Psoas muscle (tissue), 7 donors: ENCODE measurements at regions not wholly inside any gene's neighbourhood (a gene's known extent, or its start where the extent isn't known, plus 50 kb on each side); places are given as distances from the start of the nearest gene placed in this dataset.

Source experiments
- ATAC-seq, 4 donors: fragments of 200-7000 bp; cut with Tn5 transposase; one replicate each; pipeline ENCODE4 v1.9.1; 2020; ENCODE audit warnings: moderate library complexity in 3 of 4, mild to moderate bottlenecking in 2 of 4
- DNase-seq, 2 donors: peaks; one replicate each; pipeline ENCODE4 v3.0.0-alpha.2; 2020
- H3K27ac ChIP-seq: fragments of 200-600 bp; one replicate; pipeline ENCODE4 v1.8.0; 2022
- H3K27me3 ChIP-seq, 3 donors: fragments of 200-600 bp in 1 of 3; one replicate each; pipeline versions ENCODE4 v1.6.1 to v1.8.0; 2013 to 2022; ENCODE audit warnings: low read length in 2 of 3, mild to moderate bottlenecking in 2 of 3, moderate library complexity in 1 of 3; ENCODE audit not compliant: insufficient read depth in 3 of 3
- H3K36me3 ChIP-seq, 2 donors: fragments of 200-600 bp in 1 of 2; one replicate each; pipeline versions ENCODE4 v1.6.1 to v1.8.0; 2013 to 2022; ENCODE audit warnings: low read depth in 1 of 2, mild to moderate bottlenecking in 1 of 2, moderate library complexity in 1 of 2; ENCODE audit not compliant: insufficient read depth in 1 of 2
- H3K4me1 ChIP-seq: fragments of 200-600 bp; one replicate; pipeline ENCODE4 v1.8.0; 2022
- H3K4me3 ChIP-seq: fragments of 200-600 bp; one replicate; pipeline ENCODE4 v1.8.0; 2022; ENCODE audit warnings: mild to moderate bottlenecking
- H3K9me3 ChIP-seq: fragments of 200-600 bp; one replicate; pipeline ENCODE4 v1.8.0; 2022
- CTCF ChIP-seq: fragments of 200-600 bp; IDR thresholded peaks from one replicate; pipeline ENCODE4 v1.8.0; 2022; ENCODE audit warnings: antibody characterized with exemption
- WGBS, 3 donors: extraction: QIAGEN DNeasy Blood & Tissue Kit; methylation state at CpG; one replicate each; pipeline versions ENCODE4 v1.1.6 to v1.1.7; 2013; 5-methylcytosine and 5-hydroxymethylcytosine counted together
- intact Hi-C, 2 donors: fragments of 100-400 bp; cut with DNase I; formaldehyde crosslinking; loops; one replicate each; pipeline versions ENCODE4 v1.11.0 to v1.14.2; 2022
- donor health status: healthy with polysubstance abuse.
- donor health status: DM: no; HTN: no; CAD: no; lungs with moderate emphysema.
- donor health status: Bipolar disorder and iron deficiency.
- donor health status: healthy.
- donor health status: DM: yes; HTN: yes; CAD: no.
- donor health status: DM: no; HTN: no; CAD: no.
- donor health status: DM: yes; HTN: yes; CAD: no.

GRCh38 chr21:19792004-19792403, 1206.2 kb upstream of the NCAM2 start:
- TF ChIP-seq CTCF: no peak
- WGBS, 3 donors: 74 to 80% (median 77%) methylated on average over 4 of the region's 4 CpGs
- no peak for ATAC-seq

GRCh38 chr21:19807201-19807600, 1191.0 kb upstream of the NCAM2 start:
- Histone ChIP-seq H3K9me3 (no peaks in the 10 kb centered on the region), H3K4me1 (no peaks in the 10 kb centered on the region), H3K4me3 (no peak overlapping the region), H3K36me3 (no peaks in the 10 kb centered on the region), H3K27ac (no peak overlapping the region), H3K27me3 (no peaks in the 10 kb centered on the region)
- no peak for TF ChIP-seq CTCF
- DNase-seq (no peak), ATAC-seq (no peak)
- intact Hi-C loops: no loop called here
- 78 to 82% (median 79%) methylated on average over 1 of the region's 1 CpG for WGBS, 3 donors

More at GRCh38 chr21:19792004-19792403, 1206.2 kb upstream of the NCAM2 start:
- intact Hi-C loops: no loop called here
- no peaks in the 10 kb centered on the region for H3K27me3 ChIP-seq
- no peak overlapping the region for H3K27ac ChIP-seq
- no peak overlapping the region for H3K4me3 ChIP-seq
- no peak for DNase-seq
- H3K9me3 ChIP-seq: no peaks in the 10 kb centered on the region
- H3K4me1 ChIP-seq: no peaks in the 10 kb centered on the region
- H3K36me3 ChIP-seq: no peaks in the 10 kb centered on the region

- no peak for TF ChIP-seq CTCF
- Histone ChIP-seq H3K27ac (no peak overlapping the region), H3K36me3 (no peaks in the 10 kb centered on the region), H3K9me3 (no peaks in the 10 kb centered on the region), H3K27me3 (no peaks in the 10 kb centered on the region), H3K4me1 (no peaks in the 10 kb centered on the region), H3K4me3 (no peak overlapping the region)
- intact Hi-C loops: no loop called here
- ATAC-seq: no peak
- WGBS, 3 donors: 53 to 83% (median 72%) methylated on average over 5 of the region's 5 CpGs
- no peak for DNase-seq
These were observed 1187.4 kb upstream of the NCAM2 start for GRCh38 chr21:19810779-19811178.

- H3K36me3 ChIP-seq: no peaks in the 10 kb centered on the region
- H3K4me3 ChIP-seq: no peak overlapping the region
- ATAC-seq: no peak
- intact Hi-C loops: no loop called here
- no peaks in the 10 kb centered on the region for H3K4me1 ChIP-seq
- no peaks in the 10 kb centered on the region for H3K27me3 ChIP-seq
- no peaks in the 10 kb centered on the region for H3K9me3 ChIP-seq
- no peak overlapping the region for H3K27ac ChIP-seq
- 50 to 71% (median 65%) methylated on average over 2 of the region's 2 CpGs for WGBS, 3 donors
- TF ChIP-seq CTCF: no peak
- no peak for DNase-seq
These were observed 1167.8 kb upstream of the NCAM2 start for GRCh38 chr21:19830446-19830845.

GRCh38 chr21:19832551-19832950, 1165.7 kb upstream of the NCAM2 start:
- H3K36me3 ChIP-seq: no peaks in the 10 kb centered on the region
- H3K27me3 ChIP-seq: no peaks in the 10 kb centered on the region
- 87 to 93% (median 88%) methylated on average over 2 of the region's 2 CpGs for WGBS, 3 donors
- H3K27ac ChIP-seq: no peak overlapping the region
- TF ChIP-seq CTCF: no peak
- no peak for DNase-seq
- intact Hi-C loops: no loop called here
- H3K4me3 ChIP-seq: no peak overlapping the region
- H3K4me1 ChIP-seq: no peaks in the 10 kb centered on the region
- no peak for ATAC-seq
- H3K9me3 ChIP-seq: no peaks in the 10 kb centered on the region
